Smooth muscle cell (in vitro differentiated cells): ENCODE measurements at regions not wholly inside any gene's neighbourhood (a gene's known extent, or its start where the extent isn't known, plus 50 kb on each side); places are given as distances from the start of the nearest gene placed in this dataset.

Experiments used
- DNase-seq: peaks from one replicate; lab custom pipeline; 2025; ENCODE audit not compliant: unreplicated experiment; lab: John Stamatoyannopoulos, UW
- H2AFZ ChIP-seq: fragments of 200-600 bp; sonication (generic); 2 replicates; pipeline ENCODE4 v1.6.0; 2016; ENCODE audit warnings: antibody characterized with exemption, low read depth, mild to moderate bottlenecking
- H3F3A ChIP-seq: fragments of 200-600 bp; sonication (generic); 2 replicates; pipeline ENCODE4 v1.6.0; 2017; ENCODE audit warnings: antibody characterized with exemption, low read depth
- H3K27ac ChIP-seq: fragments of 200-600 bp; sonication (generic); 2 replicates; pipeline ENCODE4 v1.5.1; 2016; ENCODE audit warnings: low read depth, mild to moderate bottlenecking
- H3K27me3 ChIP-seq: fragments of 200-600 bp; sonication (generic); 2 replicates; pipeline ENCODE4 v1.6.1; 2016; ENCODE audit warnings: low read depth, mild to moderate bottlenecking
- H3K36me3 ChIP-seq: fragments of 200-600 bp; sonication (generic); 2 replicates; pipeline ENCODE4 v1.5.1; 2016; ENCODE audit warnings: low read depth
- H3K4me1 ChIP-seq: fragments of 200-600 bp; sonication (generic); 2 replicates; pipeline ENCODE4 v1.5.1; 2016; ENCODE audit warnings: low read depth
- H3K4me2 ChIP-seq: fragments of 200-600 bp; sonication (generic); 2 replicates; pipeline ENCODE4 v1.6.0; 2016; ENCODE audit warnings: mild to moderate bottlenecking
- H3K4me3 ChIP-seq: fragments of 200-600 bp; sonication (generic); 2 replicates; pipeline ENCODE4 v1.5.1; 2016; ENCODE audit warnings: mild to moderate bottlenecking
- H3K79me2 ChIP-seq: fragments of 200-600 bp; sonication (generic); 2 replicates; pipeline ENCODE4 v1.6.0; 2016; ENCODE audit warnings: low read depth, mild to moderate bottlenecking
- H3K9ac ChIP-seq: fragments of 200-600 bp; sonication (generic); 2 replicates; pipeline ENCODE4 v1.6.0; 2016; ENCODE audit warnings: low read depth
- H3K9me3 ChIP-seq: fragments of 200-600 bp; sonication (generic); replicated peaks from 2 replicates; pipeline ENCODE4 v1.5.1; 2016; ENCODE audit warnings: low read depth
- H4K20me1 ChIP-seq: fragments of 200-600 bp; sonication (generic); 2 replicates; pipeline ENCODE4 v1.6.0; 2016; ENCODE audit warnings: low read depth
- CTCF ChIP-seq: fragments of 200-600 bp; sonication (generic); IDR thresholded peaks from 2 replicates; pipeline ENCODE4 v1.5.1; 2017; ENCODE audit warnings: borderline replicate concordance, mild to moderate bottlenecking, antibody characterized with exemption; ENCODE audit not compliant: insufficient read depth, poor library complexity, severe bottlenecking
- WGBS: methylation state at CpG from one replicate; pipeline ENCODE4 v1.1.7; 2016; ENCODE audit warnings: low lambda C conversion rate; 5-methylcytosine and 5-hydroxymethylcytosine counted together

DNA sequence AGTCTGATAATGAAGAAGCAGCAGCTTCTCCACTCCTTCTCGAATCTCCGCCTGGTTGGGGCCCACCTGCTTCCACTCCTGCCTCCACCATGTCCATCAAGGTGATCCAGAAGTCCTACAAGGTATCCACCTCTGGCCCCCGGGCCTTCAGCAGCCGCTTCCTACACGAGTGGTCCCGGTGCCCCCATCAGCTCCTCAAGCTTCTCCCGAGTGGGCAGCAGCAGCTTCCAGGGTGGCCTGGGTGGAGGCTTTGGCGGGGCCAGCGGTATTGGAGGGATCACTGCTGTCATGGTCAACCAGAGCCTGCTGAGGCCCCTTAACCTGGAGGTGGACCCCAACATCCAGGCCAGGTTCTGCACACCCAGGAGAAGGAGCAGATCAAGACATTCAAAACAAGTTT is 381.0 kb upstream of the USP15 start:
- H3K9me3 ChIP-seq = no peaks in the 10 kb centered on the region
- no peak overlapping the region for H3K4me2 ChIP-seq
- H3K4me3 ChIP-seq = no peak overlapping the region
- H3F3A ChIP-seq = no peaks in the 10 kb centered on the region
- no peak overlapping the region for H3K27ac ChIP-seq
- no peak overlapping the region for H3K9ac ChIP-seq
- no peaks in the 10 kb centered on the region for H3K79me2 ChIP-seq
- no peaks in the 10 kb centered on the region for H3K27me3 ChIP-seq
- DNase-seq = no peak
- no peaks in the 10 kb centered on the region for H4K20me1 ChIP-seq
- TF ChIP-seq CTCF = no peak
- no peaks in the 10 kb centered on the region for H3K36me3 ChIP-seq
- no peak overlapping the region for H2AFZ ChIP-seq
- 90% methylated on average over 9 of the region's 9 CpGs for WGBS
- no peaks in the 10 kb centered on the region for H3K4me1 ChIP-seq

DNA sequence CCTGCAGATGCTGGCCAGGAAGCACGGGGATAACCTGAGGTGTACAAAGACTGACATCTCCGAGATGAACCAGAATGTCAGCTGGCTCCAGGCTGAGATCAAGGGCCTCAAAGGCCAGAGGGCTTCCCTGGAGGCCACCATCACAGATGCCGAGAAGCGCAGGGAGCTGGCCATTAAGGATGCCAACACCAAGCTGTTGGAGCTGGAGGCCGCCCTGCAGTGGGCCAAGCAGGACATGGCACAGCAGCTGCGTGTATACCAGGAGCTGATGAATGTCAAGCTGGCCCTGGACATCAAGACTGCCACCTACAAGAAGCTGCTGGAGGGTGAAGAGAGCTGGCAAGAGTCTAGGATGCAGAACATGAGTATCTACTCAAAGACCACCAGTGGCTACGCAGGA is 380.0 kb upstream of the USP15 start:
- Histone ChIP-seq H3K9ac (no peak overlapping the region), H3F3A (no peaks in the 10 kb centered on the region), H3K79me2 (no peaks in the 10 kb centered on the region), H3K9me3 (no peaks in the 10 kb centered on the region), H3K27ac (no peak overlapping the region), H3K36me3 (no peaks in the 10 kb centered on the region), H3K4me2 (no peak overlapping the region), H2AFZ (no peak overlapping the region), H3K4me1 (no peaks in the 10 kb centered on the region), H3K4me3 (no peak overlapping the region), H4K20me1 (no peaks in the 10 kb centered on the region), H3K27me3 (no peaks in the 10 kb centered on the region)
- no peak for DNase-seq
- TF ChIP-seq CTCF = no peak
- 83% methylated on average over 7 of the region's 7 CpGs for WGBS

DNA sequence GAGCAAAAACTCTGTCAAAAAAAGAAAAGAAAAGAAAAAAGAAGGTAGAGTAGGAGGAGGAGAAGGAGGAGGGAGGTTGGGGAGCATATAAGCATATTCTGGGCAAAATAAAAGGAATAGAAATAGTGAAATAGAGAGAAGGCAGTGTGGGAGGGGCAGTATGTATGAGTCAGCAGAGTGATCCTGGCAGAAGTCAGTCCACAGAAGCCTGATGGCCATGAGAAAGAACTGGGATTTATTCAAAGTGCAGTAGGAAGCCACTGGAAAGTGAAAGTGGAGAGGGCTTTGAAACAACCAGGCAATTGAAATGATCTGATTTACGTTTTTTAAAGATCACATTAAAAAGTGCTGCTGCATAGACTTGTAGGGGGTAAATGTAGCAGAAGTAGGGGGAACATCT is 368.6 kb upstream of the USP15 start:
- no peak overlapping the region for H2AFZ ChIP-seq
- H3F3A ChIP-seq = no peaks in the 10 kb centered on the region
- H3K36me3 ChIP-seq = no peaks in the 10 kb centered on the region
- H3K79me2 ChIP-seq = no peaks in the 10 kb centered on the region
- H3K4me1 ChIP-seq = no peaks in the 10 kb centered on the region
- H4K20me1 ChIP-seq = no peaks in the 10 kb centered on the region
- 57% methylated on average over 1 of the region's 1 CpG for WGBS
- no peak overlapping the region for H3K9ac ChIP-seq
- H3K27ac ChIP-seq = no peak overlapping the region
- no peak for TF ChIP-seq CTCF
- H3K27me3 ChIP-seq = no peaks in the 10 kb centered on the region
- H3K4me3 ChIP-seq = no peak overlapping the region
- no peaks in the 10 kb centered on the region for H3K9me3 ChIP-seq
- DNase-seq = no peak
- no peak overlapping the region for H3K4me2 ChIP-seq

DNA sequence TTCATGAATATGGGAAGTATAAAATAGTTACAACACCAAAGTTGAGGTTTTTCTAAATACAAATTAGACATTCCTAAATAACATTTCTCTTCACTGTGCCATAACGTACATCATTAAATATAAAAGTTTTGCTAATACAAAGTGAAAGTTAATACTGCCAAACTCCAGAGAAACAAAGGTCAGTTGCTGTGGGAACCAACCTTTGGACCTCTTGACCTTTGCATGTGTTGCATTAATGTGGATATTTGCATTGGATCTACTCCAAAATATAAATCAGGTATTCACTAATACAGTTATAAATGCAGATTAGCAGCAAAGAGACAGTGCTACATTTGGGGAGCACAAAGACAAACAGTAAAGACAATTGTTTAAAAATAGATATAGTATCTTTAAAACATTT is 366.0 kb upstream of the USP15 start:
- no peak for DNase-seq
- no peaks in the 10 kb centered on the region for H3K36me3 ChIP-seq
- H3K4me3 ChIP-seq = no peak overlapping the region
- 92% methylated on average over 1 of the region's 1 CpG for WGBS
- TF ChIP-seq CTCF = no peak
- H3K27ac ChIP-seq = no peak overlapping the region
- no peak overlapping the region for H2AFZ ChIP-seq
- no peaks in the 10 kb centered on the region for H3K79me2 ChIP-seq
- H3K9ac ChIP-seq = no peak overlapping the region
- H3F3A ChIP-seq = no peaks in the 10 kb centered on the region
- H3K4me1 ChIP-seq = no peaks in the 10 kb centered on the region
- H3K4me2 ChIP-seq = no peak overlapping the region
- no peaks in the 10 kb centered on the region for H3K27me3 ChIP-seq
- H4K20me1 ChIP-seq = no peaks in the 10 kb centered on the region
- H3K9me3 ChIP-seq = no peaks in the 10 kb centered on the region
